Epithelial cell of esophagus (primary cell): ENCODE measurements at regions not wholly inside any gene's neighbourhood (a gene's known extent, or its start where the extent isn't known, plus 50 kb on each side); places are given as distances from the start of the nearest gene placed in this dataset.
"Not testable (repeated sequence)": the region's sequence is repeated elsewhere in the genome, so short reads cannot be mapped to it uniquely, and the experiment has no call there.

ENCODE experiments used
- DNase-seq: peaks from one replicate; pipeline ENCODE4 v3.0.0; 2010; ENCODE audit warnings: low read depth
- H3K4me3 ChIP-seq: 2 replicates; pipeline ENCODE4 v1.5.1; 2011; ENCODE audit warnings: mild to moderate bottlenecking, low read length, control low read depth
- TF ChIP-seq, protein P1 (sequence below): IDR thresholded peaks from 2 replicates; pipeline ENCODE4 v1.5.1; 2011; ENCODE audit warnings: low read depth, mild to moderate bottlenecking, low read length, control low read depth, inconsistent platforms; ENCODE audit not compliant: insufficient read depth; ENCODE audit errors: missing control alignments

DNA sequence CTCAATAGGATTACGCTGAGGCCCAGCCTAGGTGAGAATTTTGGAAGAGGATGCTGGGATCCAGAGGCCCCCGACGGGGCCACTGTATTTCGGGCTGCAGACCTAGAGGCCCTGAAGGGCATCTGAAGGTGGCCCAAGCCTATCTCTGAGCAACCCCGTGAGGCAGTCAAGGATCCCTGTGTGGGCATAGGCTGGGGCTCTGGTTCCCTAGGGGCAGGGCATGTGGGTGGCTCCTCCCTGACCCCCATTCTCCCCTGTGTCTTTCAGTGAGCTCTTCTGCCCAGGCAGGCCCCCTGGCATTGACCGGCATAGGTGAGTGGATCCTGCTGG lies 216.0 kb downstream of the SNRPN start:
- TF ChIP-seq, protein P1, sequence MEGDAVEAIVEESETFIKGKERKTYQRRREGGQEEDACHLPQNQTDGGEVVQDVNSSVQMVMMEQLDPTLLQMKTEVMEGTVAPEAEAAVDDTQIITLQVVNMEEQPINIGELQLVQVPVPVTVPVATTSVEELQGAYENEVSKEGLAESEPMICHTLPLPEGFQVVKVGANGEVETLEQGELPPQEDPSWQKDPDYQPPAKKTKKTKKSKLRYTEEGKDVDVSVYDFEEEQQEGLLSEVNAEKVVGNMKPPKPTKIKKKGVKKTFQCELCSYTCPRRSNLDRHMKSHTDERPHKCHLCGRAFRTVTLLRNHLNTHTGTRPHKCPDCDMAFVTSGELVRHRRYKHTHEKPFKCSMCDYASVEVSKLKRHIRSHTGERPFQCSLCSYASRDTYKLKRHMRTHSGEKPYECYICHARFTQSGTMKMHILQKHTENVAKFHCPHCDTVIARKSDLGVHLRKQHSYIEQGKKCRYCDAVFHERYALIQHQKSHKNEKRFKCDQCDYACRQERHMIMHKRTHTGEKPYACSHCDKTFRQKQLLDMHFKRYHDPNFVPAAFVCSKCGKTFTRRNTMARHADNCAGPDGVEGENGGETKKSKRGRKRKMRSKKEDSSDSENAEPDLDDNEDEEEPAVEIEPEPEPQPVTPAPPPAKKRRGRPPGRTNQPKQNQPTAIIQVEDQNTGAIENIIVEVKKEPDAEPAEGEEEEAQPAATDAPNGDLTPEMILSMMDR: no peak
- no peak for DNase-seq
- H3K4me3 ChIP-seq: no peak overlapping the region

DNA sequence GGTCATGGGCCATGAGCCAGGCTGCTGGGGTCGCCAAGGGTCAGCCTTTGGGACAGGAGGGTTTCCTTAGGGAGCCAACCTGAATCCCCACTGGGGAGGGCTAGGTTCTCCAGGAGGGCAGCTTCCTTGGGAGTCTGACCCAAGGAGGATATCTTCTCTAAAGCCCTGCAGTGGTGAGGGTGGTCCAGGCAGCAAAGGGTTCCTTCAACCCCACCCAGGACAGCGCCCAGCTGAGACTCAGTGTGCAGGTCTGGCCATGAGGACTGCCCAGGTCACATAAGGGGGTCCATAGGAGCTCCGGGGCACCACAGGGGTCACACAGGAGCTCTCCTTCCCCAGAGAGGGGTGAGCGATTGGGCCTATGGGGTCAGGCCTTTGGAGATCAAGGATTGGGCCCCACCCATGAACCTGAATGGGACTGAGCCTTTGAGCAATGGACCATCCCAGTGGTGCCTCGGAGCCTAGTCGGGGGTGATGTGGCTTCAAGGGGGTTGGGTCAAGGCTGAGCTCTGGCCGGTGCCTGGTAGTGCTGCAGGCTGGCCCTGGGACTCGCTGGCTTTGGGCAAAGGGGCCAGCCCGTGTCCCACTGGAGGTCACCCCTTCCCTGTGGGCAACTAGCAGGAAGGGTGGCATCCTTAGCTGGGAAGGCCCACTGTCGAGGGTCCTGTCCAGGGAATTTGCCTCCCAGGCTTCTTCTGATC lies 216.5 kb downstream of the SNRPN start:
- TF ChIP-seq, protein P1: no peak
- DNase-seq: no peak
- no peak overlapping the region for H3K4me3 ChIP-seq

DNA sequence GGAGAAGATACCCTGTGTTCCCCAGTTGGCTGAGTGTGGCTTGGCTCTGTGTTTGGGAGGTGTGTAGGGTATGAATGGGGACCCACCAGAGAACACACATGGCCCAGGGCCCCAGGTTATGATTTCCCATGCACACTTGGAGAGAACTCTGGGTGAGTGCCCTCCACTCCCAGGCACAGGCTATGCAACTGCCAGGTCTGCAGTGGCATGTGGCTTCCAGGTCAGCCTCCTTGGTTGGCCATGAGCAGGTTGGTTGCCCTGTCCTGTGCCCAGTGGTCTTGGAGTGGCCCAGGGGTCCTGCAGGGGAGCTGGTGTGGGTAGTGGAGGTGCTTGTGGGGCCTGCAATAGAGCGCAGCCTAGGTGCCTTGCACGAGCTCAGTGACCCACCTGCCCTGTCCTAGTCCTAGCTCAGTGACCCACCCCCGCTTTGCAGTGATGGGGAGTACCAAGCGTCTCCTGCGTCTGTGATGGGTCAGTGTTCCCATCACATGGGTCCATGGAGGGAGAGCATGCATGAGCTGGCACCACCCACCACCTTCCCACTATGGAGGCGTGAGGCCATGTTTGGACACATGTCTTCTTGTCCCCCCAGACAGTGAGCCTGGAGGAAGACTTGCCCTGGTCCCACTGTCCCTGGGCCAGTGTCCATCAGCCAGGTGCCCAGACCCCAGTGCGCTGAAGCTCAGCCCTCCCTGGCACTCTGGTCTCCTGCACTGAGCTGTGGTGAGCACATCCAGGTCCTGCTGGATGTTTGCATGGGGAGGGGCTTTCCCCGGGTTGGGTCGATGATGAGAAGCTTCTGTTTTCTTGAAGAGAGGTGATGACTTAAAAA lies 217.3 kb downstream of the SNRPN start:
- no peak for DNase-seq
- TF ChIP-seq, protein P1: no peak
- no peak overlapping the region for H3K4me3 ChIP-seq

DNA sequence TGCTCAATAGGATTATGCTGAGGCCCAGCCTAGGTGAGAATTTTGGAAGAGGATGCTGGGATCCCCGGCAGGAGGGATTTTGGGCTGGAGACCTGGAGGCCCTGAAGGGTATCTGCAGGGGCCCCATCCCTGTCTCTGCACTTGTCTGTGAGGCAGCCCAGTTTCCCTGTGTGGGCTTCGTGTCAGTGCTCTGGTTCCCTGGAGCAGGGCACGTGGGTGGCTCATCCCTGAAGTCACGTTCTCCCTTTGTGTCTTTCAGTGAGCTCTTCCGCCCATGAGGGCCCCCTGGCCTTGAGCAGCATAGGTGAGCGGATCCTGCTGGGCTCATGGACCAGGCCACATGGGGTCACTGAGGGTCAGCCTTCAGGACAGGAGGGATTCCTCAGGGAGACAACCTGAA lies 217.9 kb downstream of the SNRPN start:
- DNase-seq: no peak
- no peak overlapping the region for H3K4me3 ChIP-seq

DNA sequence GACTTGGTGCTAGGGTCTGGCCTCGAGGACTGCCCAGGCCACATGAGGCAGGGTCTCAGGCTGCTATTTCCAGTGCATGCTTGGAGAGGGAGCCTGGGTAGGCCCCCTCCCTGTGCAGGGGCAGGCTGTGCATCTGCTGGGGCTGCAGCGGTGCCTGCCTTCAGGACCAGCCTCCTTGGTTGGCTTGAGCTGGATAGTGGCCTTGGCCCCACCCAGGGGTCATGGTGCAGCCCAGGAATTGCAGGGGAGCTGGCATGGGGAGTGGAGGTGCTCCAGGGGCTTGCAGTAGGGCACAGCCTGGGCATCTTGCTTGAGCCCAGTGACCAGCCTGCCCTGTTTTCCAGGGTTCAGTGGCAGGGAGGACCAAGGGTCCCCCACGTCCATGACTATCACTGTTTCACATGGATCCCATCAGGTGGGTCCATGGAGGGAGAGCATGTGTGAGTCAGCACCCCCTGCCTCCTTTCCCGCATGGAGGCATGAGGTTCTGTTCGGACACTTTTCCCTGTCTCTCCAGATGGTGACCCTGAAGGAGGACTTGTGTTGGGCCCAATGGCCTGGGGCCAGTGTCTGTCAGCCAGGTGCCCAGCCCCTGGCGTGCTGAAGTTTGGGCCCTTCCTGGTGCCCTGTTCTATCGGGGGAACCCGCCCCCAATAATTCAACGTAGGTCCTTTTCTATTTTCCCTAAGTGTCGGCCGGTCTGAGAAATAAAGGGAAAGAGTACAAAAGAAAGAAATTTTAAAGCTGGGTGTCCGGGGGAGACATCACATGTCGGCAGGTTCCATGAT lies 218.6 kb downstream of the SNRPN start:
- no peak overlapping the region for H3K4me3 ChIP-seq
- DNase-seq: no peak
- TF ChIP-seq, protein P1: no peak

More for the DNA sequence above, 217.9 kb downstream of the SNRPN start:
- TF ChIP-seq, protein P1: no peak

DNA sequence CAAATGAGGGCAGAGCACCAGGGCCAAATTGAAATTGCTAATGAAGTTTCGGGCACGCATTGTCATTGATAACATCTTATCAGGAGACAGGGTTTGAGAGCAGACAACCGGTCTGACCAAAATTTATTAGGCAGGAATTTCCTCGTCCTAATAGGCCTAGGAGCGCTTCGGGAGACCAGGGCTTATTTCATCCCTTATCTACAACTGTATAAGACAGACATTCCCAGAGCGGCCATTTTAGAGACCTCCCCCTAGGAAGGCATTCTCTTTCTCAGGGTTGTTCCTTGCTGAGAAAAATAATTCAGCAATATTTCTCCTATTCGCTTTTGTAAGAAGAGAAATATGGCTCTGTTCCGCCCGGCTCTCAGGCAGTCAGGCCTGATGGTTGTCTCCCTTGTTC lies 219.4 kb downstream of the SNRPN start:
- not testable (repeated sequence) for H3K4me3 ChIP-seq, DNase-seq
